H9 (cell line): ENCODE measurements at regions not wholly inside any gene's neighbourhood (a gene's known extent, or its start where the extent isn't known, plus 50 kb on each side); places are given as distances from the start of the nearest gene placed in this dataset.

ENCODE experiments used
- DNase-seq: peaks from one replicate; pipeline ENCODE4 v3.0.0-alpha.2; 2017
- H2AFZ ChIP-seq: one replicate; pipeline ENCODE4 v1.6.1; 2013; ENCODE audit warnings: mild to moderate bottlenecking, low read length, control low read depth, moderate library complexity
- H2AK5ac ChIP-seq: 2 replicates; pipeline ENCODE4 v1.6.1; 2013; ENCODE audit warnings: low read length, control low read depth, mixed read lengths; ENCODE audit not compliant: insufficient read length
- H2BK120ac ChIP-seq: one replicate; pipeline ENCODE4 v1.6.1; 2013; ENCODE audit warnings: low read depth, mild to moderate bottlenecking, low read length, control low read depth, inconsistent platforms; ENCODE audit not compliant: poor library complexity, severe bottlenecking
- H2BK12ac ChIP-seq: 2 replicates; pipeline ENCODE4 v1.6.1; 2013; ENCODE audit warnings: low read length, control low read depth, mixed read lengths, low read depth; ENCODE audit not compliant: insufficient read length
- H2BK15ac ChIP-seq: 2 replicates; pipeline ENCODE4 v1.6.1; 2013; ENCODE audit warnings: low read depth, low read length, control low read depth
- H2BK20ac ChIP-seq: one replicate; pipeline ENCODE4 v1.6.1; 2013; ENCODE audit warnings: low read depth, mild to moderate bottlenecking, low read length, control low read depth, inconsistent platforms; ENCODE audit not compliant: poor library complexity, severe bottlenecking
- H2BK5ac ChIP-seq: 2 replicates; pipeline ENCODE4 v1.6.1; 2013; ENCODE audit warnings: low read length, control low read depth, mixed read lengths; ENCODE audit not compliant: insufficient read length
- H3K14ac ChIP-seq: 2 replicates; pipeline ENCODE4 v1.6.1; 2013; ENCODE audit warnings: low read length, control low read depth; ENCODE audit not compliant: insufficient read depth
- H3K18ac ChIP-seq: 2 replicates; pipeline ENCODE4 v1.6.1; 2013; ENCODE audit warnings: low read depth, mild to moderate bottlenecking, mixed read lengths, low read length, control low read depth; ENCODE audit not compliant: insufficient read length
- H3K23ac ChIP-seq: 2 replicates; pipeline ENCODE4 v1.6.1; 2013; ENCODE audit warnings: low read length, control low read depth, mixed read lengths, low read depth; ENCODE audit not compliant: insufficient read length
- H3K23me2 ChIP-seq: 2 replicates; pipeline ENCODE4 v1.6.1; 2013; ENCODE audit warnings: low read depth, mild to moderate bottlenecking, mixed read lengths, low read length, control low read depth; ENCODE audit not compliant: insufficient read length, poor library complexity, severe bottlenecking
- H3K27ac ChIP-seq: 2 replicates; pipeline ENCODE4 v1.5.1; 2013; ENCODE audit warnings: low read length, control low read depth, mixed read lengths, low read depth; ENCODE audit not compliant: insufficient read length
- H3K27me3 ChIP-seq: 2 replicates; pipeline ENCODE4 v1.6.1; 2013; ENCODE audit warnings: low read length, control low read depth, inconsistent platforms; ENCODE audit not compliant: insufficient read depth
- H3K4ac ChIP-seq: 2 replicates; pipeline ENCODE4 v1.6.1; 2013; ENCODE audit warnings: low read depth, mild to moderate bottlenecking, control low read depth, inconsistent platforms, low read length, moderate library complexity
- H3K4me1 ChIP-seq: 2 replicates; pipeline ENCODE4 v1.6.1; 2013; ENCODE audit warnings: low read length, control low read depth, inconsistent platforms; ENCODE audit not compliant: insufficient read depth
- H3K4me2 ChIP-seq: 2 replicates; pipeline ENCODE4 v1.6.1; 2013; ENCODE audit warnings: low read length, control low read depth, mixed read lengths; ENCODE audit not compliant: insufficient read length, insufficient read depth
- H3K56ac ChIP-seq: 2 replicates; pipeline ENCODE4 v1.6.1; 2013; ENCODE audit warnings: low read depth, mild to moderate bottlenecking, mixed read lengths, low read length, control low read depth; ENCODE audit not compliant: insufficient read length
- H3K79me1 ChIP-seq: 2 replicates; pipeline ENCODE4 v1.6.1; 2013; ENCODE audit warnings: low read depth, mild to moderate bottlenecking, moderate library complexity, low read length, control low read depth, inconsistent platforms; ENCODE audit not compliant: insufficient read depth, poor library complexity, severe bottlenecking
- H3K79me2 ChIP-seq: 2 replicates; pipeline ENCODE4 v1.6.1; 2013; ENCODE audit warnings: low read length, control low read depth, inconsistent platforms; ENCODE audit not compliant: insufficient read depth
- H3K9ac ChIP-seq: 2 replicates; pipeline ENCODE4 v1.6.1; 2013; ENCODE audit warnings: low read length, control low read depth, mixed read lengths; ENCODE audit not compliant: insufficient read length; ENCODE audit errors: extremely low read depth
- H3K9me3 ChIP-seq: one replicate; pipeline ENCODE4 v1.6.1; 2013; ENCODE audit warnings: low read depth, low read length, inconsistent platforms; ENCODE audit not compliant: control insufficient read depth
- H3T11ph ChIP-seq: one replicate; pipeline ENCODE4 v1.6.1; 2013; ENCODE audit warnings: mild to moderate bottlenecking, low read length, control low read depth, inconsistent platforms
- H4K20me1 ChIP-seq: one replicate; pipeline ENCODE4 v1.6.1; 2013; ENCODE audit not compliant: control insufficient read depth, insufficient read length, insufficient read depth
- H4K5ac ChIP-seq: 2 replicates; pipeline ENCODE4 v1.6.1; 2013; ENCODE audit warnings: low read depth, mild to moderate bottlenecking, mixed read lengths, low read length, control low read depth; ENCODE audit not compliant: insufficient read length
- H4K8ac ChIP-seq: replicated peaks from 2 replicates; pipeline ENCODE4 v1.6.1; 2013; ENCODE audit warnings: low read length, control low read depth, mixed read lengths, low read depth; ENCODE audit not compliant: insufficient read length
- H4K91ac ChIP-seq: 2 replicates; pipeline ENCODE4 v1.6.1; 2013; ENCODE audit warnings: low read depth, mild to moderate bottlenecking, moderate library complexity, mixed read lengths, low read length, control low read depth; ENCODE audit not compliant: insufficient read length
- H3K27ac Mint-ChIP-seq, 3 experiments: 2 replicates in 2 of 3; 3 replicates in 1 of 3; pipeline ENCODE4 v1.8.0; 2020 to 2021; ENCODE audit warnings: mixed read lengths in 3 of 3, mild to moderate bottlenecking in 1 of 3, moderate library complexity in 1 of 3
- H3K27me3 Mint-ChIP-seq: 2 replicates; pipeline ENCODE4 v1.8.0; 2021; ENCODE audit warnings: low read depth, mild to moderate bottlenecking, moderate library complexity, mixed read lengths
- H3K36me3 Mint-ChIP-seq, 3 experiments: 2 replicates in 2 of 3; 3 replicates in 1 of 3; pipeline ENCODE4 v1.8.0; 2020 to 2021; ENCODE audit warnings: low read depth in 3 of 3, mixed read lengths in 3 of 3; ENCODE audit not compliant: insufficient read depth in 1 of 3
- H3K4me1 Mint-ChIP-seq, 2 experiments: 2 replicates each; pipeline ENCODE4 v1.8.0; 2020; ENCODE audit warnings: mixed read lengths in 2 of 2
- H3K4me3 Mint-ChIP-seq, 2 experiments: 2 replicates in 1 of 2; 3 replicates in 1 of 2; pipeline ENCODE4 v1.8.0; 2020 to 2021; ENCODE audit warnings: mild to moderate bottlenecking in 2 of 2, mixed read lengths in 2 of 2, moderate library complexity in 1 of 2
- H3K9me3 Mint-ChIP-seq, 2 experiments: 2 replicates in 1 of 2; 3 replicates in 1 of 2; pipeline ENCODE4 v1.8.0; 2020; ENCODE audit warnings: mild to moderate bottlenecking in 2 of 2, mixed read lengths in 2 of 2, moderate library complexity in 1 of 2
- WGBS: extraction: QIAGEN DNeasy Blood & Tissue Kit; methylation state at CpG from one replicate; pipeline ENCODE4 v1.1.7; 2013; ENCODE audit warnings: missing lambda C conversion rate, low lambda C conversion rate, mixed read lengths; ENCODE audit not compliant: insufficient read length; ENCODE audit errors: extremely low coverage; 5-methylcytosine and 5-hydroxymethylcytosine counted together
- TF ChIP-seq, protein P1 (sequence below): fragments of 200-600 bp; sonication (generic); conservative IDR thresholded peaks from 3 replicates; pipeline ENCODE4 v1.8.0; 2021; ENCODE audit warnings: antibody characterized with exemption, mild to moderate bottlenecking

GRCh38 chr7:93008833-93009232 is 108.9 kb downstream of the SAMD9 start:
- Histone ChIP-seq H4K20me1 (no peaks in the 10 kb centered on the region), H3K4me1 (no peaks in the 10 kb centered on the region), H4K8ac (no peak overlapping the region), H4K5ac (no peak overlapping the region), H2BK5ac (no peak overlapping the region), H3K79me1 (no peaks in the 10 kb centered on the region), H2BK15ac (no peak overlapping the region), H2BK120ac (no peak overlapping the region), H2AK5ac (no peak overlapping the region), H2AFZ (no peak overlapping the region), H3K4me2 (no peak overlapping the region), H4K91ac (no peak overlapping the region), H3K23me2 (no peaks in the 10 kb centered on the region), H3K9ac (no peak overlapping the region), H3K18ac (no peak overlapping the region), H3K56ac (no peak overlapping the region), H3K27me3 (no peaks in the 10 kb centered on the region), H3K23ac (no peak overlapping the region), H3K14ac (no peak overlapping the region), H3T11ph (no peak overlapping the region), H3K27ac (no peak overlapping the region), H2BK12ac (no peak overlapping the region), H3K4ac (no peak overlapping the region), H2BK20ac (no peak overlapping the region), H3K79me2 (no peaks in the 10 kb centered on the region), H3K9me3 (no peaks in the 10 kb centered on the region)
- no peaks in the 10 kb centered on the region; a peak in 1 of 4 replicates for H3K4me1 Mint-ChIP-seq
- H3K4me3 Mint-ChIP-seq: no peak overlapping the region
- no peaks in the 10 kb centered on the region for H3K36me3 Mint-ChIP-seq
- H3K27ac Mint-ChIP-seq: no peak overlapping the region
- H3K9me3 Mint-ChIP-seq: no peaks in the 10 kb centered on the region
- no peak for DNase-seq
- H3K27me3 Mint-ChIP-seq: no peaks in the 10 kb centered on the region; the same call in 1 of the 2 replicates
- no CpG with 5 or more reads among the region's 3 CpGs for WGBS
- TF ChIP-seq, protein P1, sequence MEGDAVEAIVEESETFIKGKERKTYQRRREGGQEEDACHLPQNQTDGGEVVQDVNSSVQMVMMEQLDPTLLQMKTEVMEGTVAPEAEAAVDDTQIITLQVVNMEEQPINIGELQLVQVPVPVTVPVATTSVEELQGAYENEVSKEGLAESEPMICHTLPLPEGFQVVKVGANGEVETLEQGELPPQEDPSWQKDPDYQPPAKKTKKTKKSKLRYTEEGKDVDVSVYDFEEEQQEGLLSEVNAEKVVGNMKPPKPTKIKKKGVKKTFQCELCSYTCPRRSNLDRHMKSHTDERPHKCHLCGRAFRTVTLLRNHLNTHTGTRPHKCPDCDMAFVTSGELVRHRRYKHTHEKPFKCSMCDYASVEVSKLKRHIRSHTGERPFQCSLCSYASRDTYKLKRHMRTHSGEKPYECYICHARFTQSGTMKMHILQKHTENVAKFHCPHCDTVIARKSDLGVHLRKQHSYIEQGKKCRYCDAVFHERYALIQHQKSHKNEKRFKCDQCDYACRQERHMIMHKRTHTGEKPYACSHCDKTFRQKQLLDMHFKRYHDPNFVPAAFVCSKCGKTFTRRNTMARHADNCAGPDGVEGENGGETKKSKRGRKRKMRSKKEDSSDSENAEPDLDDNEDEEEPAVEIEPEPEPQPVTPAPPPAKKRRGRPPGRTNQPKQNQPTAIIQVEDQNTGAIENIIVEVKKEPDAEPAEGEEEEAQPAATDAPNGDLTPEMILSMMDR: no peak
